Endothelial cell of umbilical vein (primary cell): ENCODE measurements at regions not wholly inside any gene's neighbourhood (a gene's known extent, or its start where the extent isn't known, plus 50 kb on each side); places are given as distances from the start of the nearest gene placed in this dataset.

Source experiments
- BruUV-seq: library from RNA; stranded (reverse); fragments of 400-500 nt; replicated peaks from 2 replicates; lab custom pipeline; 2021; lab: Mats Ljungman, UMichigan
- CTCF ChIA-PET: fragments of 300-600, 350-600 bp; sonication (Branson Sonifier 250); formaldehyde crosslinking; loops from one replicate; lab custom pipeline; 2021; ENCODE audit warnings: antibody characterized with exemption, inconsistent platforms; lab: Charles Lee
- POLR2A ChIA-PET: fragments of 300-600, 350-600 bp; sonication (Branson Sonifier 250); formaldehyde crosslinking; loops from one replicate; lab custom pipeline; 2021; ENCODE audit warnings: antibody characterized with exemption, inconsistent platforms; lab: Charles Lee
- DNase-seq: peaks from one replicate; pipeline ENCODE4 v3.0.0-alpha.2; 2011; ENCODE audit warnings: low read depth, low spot score
- FAIRE-seq: peaks from 2 replicates; lab custom pipeline; 2011; peaks lifted over from hg19 to GRCh38; lab: Jason Lieb, UNC
- H2AFZ ChIP-seq: 2 replicates; pipeline ENCODE4 v1.6.0; 2012; ENCODE audit warnings: low read depth, low read length, control low read depth, inconsistent platforms
- H3K27ac ChIP-seq: 2 replicates; pipeline ENCODE4 v1.5.1; 2011; ENCODE audit warnings: low read depth, mild to moderate bottlenecking, control low read depth, low read length, moderate library complexity; ENCODE audit not compliant: insufficient read depth
- H3K27me3 ChIP-seq, 2 experiments: 2 replicates each; pipeline versions ENCODE4 v1.6.0 to v1.6.1; 2011; ENCODE audit warnings: low read length in 2 of 2, mixed read lengths in 1 of 2; ENCODE audit not compliant: control insufficient read depth in 2 of 2, insufficient read depth in 2 of 2
- H3K36me3 ChIP-seq, 2 experiments: 2 replicates in 1 of 2; 3 replicates in 1 of 2; pipeline ENCODE4 v1.5.1; 2011; ENCODE audit warnings: low read length in 2 of 2, mild to moderate bottlenecking in 1 of 2, moderate library complexity in 1 of 2; ENCODE audit not compliant: control insufficient read depth in 2 of 2, insufficient read depth in 2 of 2; ENCODE audit errors: extremely low read depth in 1 of 2
- H3K4me1 ChIP-seq: 3 replicates; pipeline ENCODE4 v1.5.1; 2011; ENCODE audit warnings: mild to moderate bottlenecking, low read length; ENCODE audit not compliant: control insufficient read depth, insufficient read depth; ENCODE audit errors: extremely low read depth
- H3K4me2 ChIP-seq: 2 replicates; pipeline ENCODE4 v1.6.1; 2011; ENCODE audit warnings: low read length, control low read depth, mixed read lengths; ENCODE audit not compliant: insufficient read depth
- H3K4me3 ChIP-seq, 3 experiments: fragments of 200-600 bp in 1 of 3; sonication (generic), shearing (Covaris generic) in 1 of 3; replicated peaks in 1 of 3; 2 replicates each; pipeline ENCODE4 v1.5.1; 2011 to 2016; ENCODE audit warnings: control low read depth in 3 of 3, low read length in 3 of 3, mild to moderate bottlenecking in 2 of 3, inconsistent platforms in 1 of 3, low read depth in 1 of 3, moderate library complexity in 1 of 3; ENCODE audit not compliant: insufficient read depth in 1 of 3
- H3K79me2 ChIP-seq: 2 replicates; pipeline ENCODE4 v1.6.0; 2012; ENCODE audit warnings: low read length, inconsistent platforms; ENCODE audit not compliant: control insufficient read depth, insufficient read depth
- H3K9ac ChIP-seq: replicated peaks from 2 replicates; pipeline ENCODE3; 2011; ENCODE audit warnings: low read length, control low read depth; ENCODE audit not compliant: insufficient read depth; ENCODE audit errors: extremely low read depth
- H3K9me1 ChIP-seq: replicated peaks from 3 replicates; pipeline ENCODE4 v1.6.0; 2011; ENCODE audit warnings: mild to moderate bottlenecking, low read length; ENCODE audit not compliant: control insufficient read depth, insufficient read depth; ENCODE audit errors: extremely low read depth
- H3K9me3 ChIP-seq: replicated peaks from 2 replicates; pipeline ENCODE4 v1.5.1; 2012; ENCODE audit warnings: low read length, inconsistent platforms; ENCODE audit not compliant: control insufficient read depth, insufficient read depth
- H4K20me1 ChIP-seq: replicated peaks from 2 replicates; pipeline ENCODE3; 2011; ENCODE audit warnings: mild to moderate bottlenecking, low read length; ENCODE audit not compliant: control insufficient read depth, insufficient read depth; ENCODE audit errors: extremely low read depth
- EZH2 ChIP-seq: IDR thresholded peaks from 2 replicates; pipeline ENCODE4 v1.6.1; 2012; ENCODE audit warnings: borderline replicate concordance, low read depth, mild to moderate bottlenecking, moderate library complexity, low read length, inconsistent platforms; ENCODE audit not compliant: severe bottlenecking
- FOS ChIP-seq: IDR thresholded peaks from 2 replicates; pipeline ENCODE4 v1.6.1; 2011; ENCODE audit warnings: mild to moderate bottlenecking, low read length, moderate library complexity, borderline replicate concordance; ENCODE audit not compliant: insufficient read depth
- GATA2 ChIP-seq: IDR thresholded peaks from 2 replicates; pipeline ENCODE4 v1.7.0; 2011; ENCODE audit warnings: low read depth, mild to moderate bottlenecking, moderate library complexity, mixed read lengths, low read length; ENCODE audit not compliant: insufficient read length, insufficient read depth
- JUN ChIP-seq: IDR thresholded peaks from 2 replicates; pipeline ENCODE4 v1.6.1; 2011; ENCODE audit warnings: borderline replicate concordance, low read depth; ENCODE audit not compliant: insufficient read length, insufficient read depth
- MYC ChIP-seq: IDR thresholded peaks from one replicate; pipeline ENCODE4 v1.6.1; 2011; ENCODE audit warnings: mild to moderate bottlenecking, low read depth, low read length
- POLR2A ChIP-seq: IDR thresholded peaks from 2 replicates; pipeline ENCODE4 v1.6.1; 2012; ENCODE audit warnings: low read depth, mild to moderate bottlenecking, control low read depth, low read length
- POLR2AphosphoS5 ChIP-seq: IDR thresholded peaks from 2 replicates; pipeline ENCODE4 v1.6.1; 2012; ENCODE audit warnings: low read depth, mild to moderate bottlenecking, control low read depth, low read length, moderate library complexity; ENCODE audit not compliant: insufficient read depth
- dilution Hi-C: fragments of 300-500 bp; cut with MboI; formaldehyde crosslinking; loops from one replicate; pipeline ENCODE4 v1.15.0; 2019; ENCODE audit warnings: low sequenced_read_pairs; ENCODE audit not compliant: extremely low pct_ligation_motif_present
- intact Hi-C: fragments of 100-400 bp; cut with micrococcal nuclease; formaldehyde crosslinking; loops from one replicate; pipeline ENCODE4 v1.10.0; 2022
- TF ChIP-seq, protein P1 (sequence below), 2 donors: IDR thresholded peaks; 1 replicate in 1 of 2; 2 replicates in 1 of 2; pipeline ENCODE4 v1.5.1; 2011; ENCODE audit warnings: low read length in 2 of 2, mild to moderate bottlenecking in 2 of 2, moderate library complexity in 2 of 2, control low read depth in 1 of 2, inconsistent platforms in 1 of 2, low read depth in 1 of 2; ENCODE audit not compliant: insufficient read depth in 1 of 2; ENCODE audit errors: extremely low read depth in 1 of 2
- TF ChIP-seq, protein P2 (sequence below): IDR thresholded peaks from 2 replicates; pipeline ENCODE4 v1.6.1; 2011; ENCODE audit not compliant: insufficient read depth, insufficient read length

DNA sequence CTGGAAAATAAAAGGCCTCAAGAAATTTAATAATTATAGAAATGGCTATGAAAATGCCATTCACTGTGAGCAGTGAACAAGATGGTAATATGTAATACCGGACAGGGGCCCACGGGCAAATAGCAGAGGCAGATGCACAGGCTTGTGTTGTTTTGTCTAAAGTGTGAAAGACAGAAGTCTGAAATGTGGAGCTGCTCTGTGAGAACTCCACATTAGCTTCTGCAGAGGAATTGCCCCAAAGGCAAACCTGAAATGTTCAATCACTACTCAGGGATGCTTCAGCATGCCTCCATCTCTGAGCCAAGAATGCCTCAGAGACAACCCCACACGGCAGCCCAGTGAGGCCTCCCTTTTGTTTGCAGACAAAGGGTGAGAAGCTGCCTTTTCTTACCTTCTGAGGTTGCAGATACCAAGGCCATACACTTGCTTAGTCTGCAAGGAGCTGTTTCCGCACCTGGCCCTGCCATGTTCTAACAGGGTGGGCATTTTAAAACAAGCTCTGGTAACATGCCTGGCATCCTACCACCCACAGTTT is 124.3 kb upstream of the CXCL14 start:
- H3K4me3 ChIP-seq = no peak overlapping the region
- no peak overlapping the region for H3K4me2 ChIP-seq
- ChIA-PET POLR2A (no interaction called here), CTCF (no interaction called here)
- DNase-seq (no peak), FAIRE-seq (no peak)
- BruUV-seq = no TSS peak
- no peak overlapping the region for H3K27ac ChIP-seq
- no peaks in the 10 kb centered on the region for H4K20me1 ChIP-seq
- dilution Hi-C loops = no loop called here
- no peak for TF ChIP-seq MYC
- no peak for TF ChIP-seq POLR2AphosphoS5
- no peak for TF ChIP-seq JUN
- no peak for TF ChIP-seq POLR2A
- TF ChIP-seq FOS = no peak
- TF ChIP-seq, protein P1, sequence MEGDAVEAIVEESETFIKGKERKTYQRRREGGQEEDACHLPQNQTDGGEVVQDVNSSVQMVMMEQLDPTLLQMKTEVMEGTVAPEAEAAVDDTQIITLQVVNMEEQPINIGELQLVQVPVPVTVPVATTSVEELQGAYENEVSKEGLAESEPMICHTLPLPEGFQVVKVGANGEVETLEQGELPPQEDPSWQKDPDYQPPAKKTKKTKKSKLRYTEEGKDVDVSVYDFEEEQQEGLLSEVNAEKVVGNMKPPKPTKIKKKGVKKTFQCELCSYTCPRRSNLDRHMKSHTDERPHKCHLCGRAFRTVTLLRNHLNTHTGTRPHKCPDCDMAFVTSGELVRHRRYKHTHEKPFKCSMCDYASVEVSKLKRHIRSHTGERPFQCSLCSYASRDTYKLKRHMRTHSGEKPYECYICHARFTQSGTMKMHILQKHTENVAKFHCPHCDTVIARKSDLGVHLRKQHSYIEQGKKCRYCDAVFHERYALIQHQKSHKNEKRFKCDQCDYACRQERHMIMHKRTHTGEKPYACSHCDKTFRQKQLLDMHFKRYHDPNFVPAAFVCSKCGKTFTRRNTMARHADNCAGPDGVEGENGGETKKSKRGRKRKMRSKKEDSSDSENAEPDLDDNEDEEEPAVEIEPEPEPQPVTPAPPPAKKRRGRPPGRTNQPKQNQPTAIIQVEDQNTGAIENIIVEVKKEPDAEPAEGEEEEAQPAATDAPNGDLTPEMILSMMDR (IDR thresholded peaks at IDR 0.05; ENCODE audit: extremely low read depth in 1 of 2, insufficient read depth in 1 of 2, low read depth in 1 of 2, low read length in 2 of 2) = no peak
- no peak for TF ChIP-seq GATA2
- TF ChIP-seq EZH2 = no peak
- TF ChIP-seq, protein P2, sequence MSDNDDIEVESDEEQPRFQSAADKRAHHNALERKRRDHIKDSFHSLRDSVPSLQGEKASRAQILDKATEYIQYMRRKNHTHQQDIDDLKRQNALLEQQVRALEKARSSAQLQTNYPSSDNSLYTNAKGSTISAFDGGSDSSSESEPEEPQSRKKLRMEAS = no peak
- H3K27me3 ChIP-seq = no peaks in the 10 kb centered on the region
- H3K36me3 ChIP-seq = no peaks in the 10 kb centered on the region
- no peaks in the 10 kb centered on the region for H3K9me3 ChIP-seq
- H3K79me2 ChIP-seq = no peaks in the 10 kb centered on the region
- intact Hi-C loops = no loop called here
- H3K4me1 ChIP-seq = no peaks in the 10 kb centered on the region
- no peak overlapping the region for H3K9ac ChIP-seq
- H3K9me1 ChIP-seq = no peaks in the 10 kb centered on the region
- H2AFZ ChIP-seq = no peak overlapping the region
